Karpas-422 (cell line): ENCODE measurements at regions not wholly inside any gene's neighbourhood (a gene's known extent, or its start where the extent isn't known, plus 50 kb on each side); places are given as distances from the start of the nearest gene placed in this dataset.

Experiments used
- DNase-seq: peaks from one replicate; pipeline ENCODE4 v3.0.0-alpha.2; 2015
- H2AFZ ChIP-seq: fragments of 200-600 bp; sonication (generic); 2 replicates; pipeline ENCODE4 v1.6.1; 2014; ENCODE audit warnings: antibody characterized with exemption, low read length, mixed read lengths
- H3K27ac ChIP-seq: fragments of 200-600 bp; sonication (generic); 2 replicates; pipeline ENCODE4 v1.5.1; 2014; ENCODE audit warnings: mild to moderate bottlenecking, low read length, moderate library complexity
- H3K27me3 ChIP-seq: fragments of 200-600 bp; sonication (generic); 2 replicates; pipeline ENCODE4 v1.6.1; 2014; ENCODE audit warnings: low read length, mixed read lengths
- H3K36me3 ChIP-seq: fragments of 200-600 bp; sonication (generic); 2 replicates; pipeline ENCODE4 v1.6.1; 2014; ENCODE audit warnings: low read length, mixed read lengths; ENCODE audit not compliant: insufficient read depth
- H3K4me1 ChIP-seq: fragments of 200-600 bp; sonication (generic); 2 replicates; pipeline ENCODE4 v1.6.1; 2014; ENCODE audit warnings: mild to moderate bottlenecking, low read length, mixed read lengths
- H3K4me2 ChIP-seq: fragments of 200-600 bp; sonication (generic); 2 replicates; pipeline ENCODE4 v1.6.1; 2014; ENCODE audit warnings: low read length, low read depth, mild to moderate bottlenecking; ENCODE audit not compliant: poor library complexity, severe bottlenecking
- H3K4me3 ChIP-seq: fragments of 200-600 bp; sonication (generic); 2 replicates; pipeline ENCODE4 v1.5.1; 2014; ENCODE audit warnings: mild to moderate bottlenecking, antibody characterized with exemption, low read length, mixed read lengths
- H3K79me2 ChIP-seq: fragments of 200-600 bp; sonication (generic); 2 replicates; pipeline ENCODE4 v1.6.1; 2014; ENCODE audit warnings: mild to moderate bottlenecking, low read length, mixed read lengths
- H3K9ac ChIP-seq: fragments of 200-600 bp; sonication (generic); 2 replicates; pipeline ENCODE4 v1.6.0; 2014; ENCODE audit warnings: low read length
- H3K9me2 ChIP-seq: fragments of 200-600 bp; sonication (generic), shearing (Covaris generic); replicated peaks from 2 replicates; pipeline ENCODE4 v1.6.0; 2014; ENCODE audit warnings: mild to moderate bottlenecking, low read length, moderate library complexity; ENCODE audit not compliant: insufficient read depth
- H3K9me3 ChIP-seq: fragments of 300-700, 200-600 bp; sonication (generic); 2 replicates; pipeline ENCODE4 v1.6.1; 2014; ENCODE audit warnings: low read length, mixed read lengths
- H4K20me1 ChIP-seq: fragments of 200-600 bp; sonication (generic); 2 replicates; pipeline ENCODE4 v1.6.1; 2014; ENCODE audit warnings: mild to moderate bottlenecking, antibody characterized with exemption, low read length, low read depth; ENCODE audit not compliant: insufficient read depth

- no peaks in the 10 kb centered on the region for H3K9me2 ChIP-seq
- no peak overlapping the region for H3K9ac ChIP-seq
Observed at GRCh38 chrX:111010111-111010510, 85.9 kb upstream of the PAK3 start.

GRCh38 chrX:111009256-111009655 is 86.7 kb upstream of the PAK3 start:
- Histone ChIP-seq H3K4me2 (no peak overlapping the region), H2AFZ (no peak overlapping the region), H4K20me1 (no peaks in the 10 kb centered on the region), H3K36me3 (no peaks in the 10 kb centered on the region), H3K9ac (no peak overlapping the region), H3K27ac (no peak overlapping the region), H3K4me3 (no peak overlapping the region), H3K27me3 (no peaks in the 10 kb centered on the region), H3K9me2 (no peaks in the 10 kb centered on the region), H3K9me3 (no peaks in the 10 kb centered on the region), H3K79me2 (no peaks in the 10 kb centered on the region), H3K4me1 (no peaks in the 10 kb centered on the region)
- DNase-seq: no peak

More at GRCh38 chrX:111010111-111010510, 85.9 kb upstream of the PAK3 start:
- Histone ChIP-seq H3K4me2 (no peak overlapping the region), H3K4me1 (no peaks in the 10 kb centered on the region), H3K79me2 (no peaks in the 10 kb centered on the region), H3K36me3 (no peaks in the 10 kb centered on the region), H3K27ac (no peak overlapping the region), H3K27me3 (no peaks in the 10 kb centered on the region), H3K4me3 (no peak overlapping the region), H4K20me1 (no peaks in the 10 kb centered on the region), H3K9me3 (no peaks in the 10 kb centered on the region), H2AFZ (no peak overlapping the region)
- no peak for DNase-seq

DNA sequence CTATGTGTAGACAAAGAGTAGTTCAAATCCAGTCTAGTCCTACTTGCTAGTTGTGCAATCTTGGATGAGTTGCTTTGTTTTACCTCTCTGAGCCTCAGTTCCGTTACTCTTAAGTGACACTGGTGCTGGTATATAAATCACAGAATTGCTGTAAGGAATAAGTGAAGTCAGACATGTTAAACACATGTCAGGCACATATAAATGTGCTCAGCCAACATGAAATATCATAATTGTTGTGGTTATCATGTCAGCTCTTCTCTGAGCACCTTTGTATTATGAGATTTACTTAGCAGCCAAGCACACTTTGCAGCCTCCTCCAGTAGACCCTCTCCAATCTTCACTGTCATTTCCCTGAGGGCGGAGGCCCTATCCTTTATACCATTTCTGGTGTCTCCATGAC is 87.9 kb upstream of the PAK3 start:
- no peaks in the 10 kb centered on the region for H3K79me2 ChIP-seq

DNA sequence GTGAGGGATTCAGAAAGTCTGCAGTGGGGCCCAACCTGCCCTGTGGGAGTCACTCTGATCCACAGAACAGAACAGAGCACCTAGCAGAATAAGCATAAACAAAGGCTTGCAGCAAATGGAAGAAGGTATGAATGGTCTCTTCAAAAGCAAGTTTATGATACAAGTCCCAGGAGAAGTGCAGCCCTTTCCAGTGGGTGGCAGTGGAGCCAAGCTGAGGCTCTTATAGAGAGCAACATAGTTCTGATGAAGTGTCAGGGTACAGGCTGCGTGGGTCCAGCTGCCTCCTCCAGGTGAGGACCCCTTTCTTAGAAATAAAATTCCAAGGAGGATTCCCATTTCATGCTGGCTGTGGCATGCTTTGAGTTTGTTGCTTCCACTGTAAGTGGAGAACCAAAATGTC is 88.8 kb upstream of the PAK3 start:
- no peak overlapping the region for H3K9ac ChIP-seq
- no peak overlapping the region for H3K4me2 ChIP-seq
- no peak overlapping the region for H3K4me3 ChIP-seq
- no peaks in the 10 kb centered on the region for H4K20me1 ChIP-seq
- no peak for DNase-seq
- H3K27me3 ChIP-seq: no peaks in the 10 kb centered on the region
- H3K9me2 ChIP-seq: no peaks in the 10 kb centered on the region
- no peaks in the 10 kb centered on the region for H3K9me3 ChIP-seq
- H2AFZ ChIP-seq: no peak overlapping the region
- no peaks in the 10 kb centered on the region for H3K36me3 ChIP-seq
- H3K27ac ChIP-seq: no peak overlapping the region
- no peaks in the 10 kb centered on the region for H3K4me1 ChIP-seq
- no peaks in the 10 kb centered on the region for H3K79me2 ChIP-seq

More for the DNA sequence above, 87.9 kb upstream of the PAK3 start:
- Histone ChIP-seq H3K9me3 (no peaks in the 10 kb centered on the region), H3K27ac (no peak overlapping the region), H3K9ac (no peak overlapping the region), H4K20me1 (no peaks in the 10 kb centered on the region), H2AFZ (no peak overlapping the region), H3K27me3 (no peaks in the 10 kb centered on the region), H3K36me3 (no peaks in the 10 kb centered on the region), H3K4me2 (no peak overlapping the region), H3K9me2 (no peaks in the 10 kb centered on the region), H3K4me1 (no peaks in the 10 kb centered on the region), H3K4me3 (no peak overlapping the region)
- no peak for DNase-seq

DNA sequence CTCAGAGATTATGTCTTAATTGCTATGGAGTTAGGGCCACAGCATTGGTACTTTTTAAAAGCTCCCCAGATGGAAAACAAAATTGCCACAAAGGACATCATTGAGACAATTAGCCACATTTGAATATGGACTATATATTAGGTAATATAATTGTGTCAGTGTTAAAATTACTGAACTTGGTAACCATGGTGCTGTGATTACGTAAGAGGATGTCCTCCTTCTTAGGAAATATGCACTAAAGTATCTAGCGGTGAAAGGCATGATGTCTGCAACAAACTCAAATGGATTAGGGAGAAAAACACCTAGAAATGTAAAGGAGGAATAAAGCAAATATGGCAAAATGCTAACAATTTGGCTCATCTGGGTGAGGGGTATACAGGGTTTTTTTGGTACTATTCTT is 89.9 kb upstream of the PAK3 start:
- Histone ChIP-seq H3K4me1 (no peaks in the 10 kb centered on the region), H3K9me3 (no peaks in the 10 kb centered on the region), H3K4me3 (no peak overlapping the region), H3K27ac (no peak overlapping the region), H3K9ac (no peak overlapping the region), H2AFZ (no peak overlapping the region), H3K36me3 (no peaks in the 10 kb centered on the region), H3K79me2 (no peaks in the 10 kb centered on the region), H4K20me1 (no peaks in the 10 kb centered on the region), H3K9me2 (no peaks in the 10 kb centered on the region), H3K27me3 (no peaks in the 10 kb centered on the region), H3K4me2 (no peak overlapping the region)
- no peak for DNase-seq

DNA sequence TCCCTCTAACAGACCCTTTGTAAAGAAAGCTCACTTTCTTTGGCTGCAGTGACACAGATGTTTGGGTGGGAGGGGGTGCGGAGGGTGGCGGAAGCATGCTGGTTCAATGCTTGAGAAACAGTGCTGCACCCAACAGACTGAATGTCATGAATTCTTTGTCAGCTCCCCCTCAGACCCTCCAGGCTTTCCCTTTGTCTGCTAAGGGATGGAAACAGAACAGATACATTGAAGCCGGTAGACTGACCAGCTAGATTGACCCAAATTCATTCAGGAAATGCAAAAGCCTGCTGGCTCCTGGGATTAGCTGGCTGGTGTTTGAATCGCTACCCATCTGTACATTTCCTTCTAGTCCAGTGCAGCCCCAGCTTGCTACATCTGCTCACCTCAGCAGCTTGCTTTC is 90.8 kb upstream of the PAK3 start:
- H3K9me3 ChIP-seq: no peaks in the 10 kb centered on the region
- H3K4me1 ChIP-seq: no peaks in the 10 kb centered on the region
- no peak for DNase-seq
- H4K20me1 ChIP-seq: no peaks in the 10 kb centered on the region
- no peaks in the 10 kb centered on the region for H3K36me3 ChIP-seq
- no peaks in the 10 kb centered on the region for H3K27me3 ChIP-seq
- no peak overlapping the region for H3K4me3 ChIP-seq
- H3K4me2 ChIP-seq: no peak overlapping the region
- H3K9me2 ChIP-seq: no peaks in the 10 kb centered on the region
- H2AFZ ChIP-seq: no peak overlapping the region
- H3K27ac ChIP-seq: no peak overlapping the region
- no peaks in the 10 kb centered on the region for H3K79me2 ChIP-seq
- H3K9ac ChIP-seq: no peak overlapping the region

GRCh38 chrX:111003118-111003517 is 92.9 kb upstream of the PAK3 start:
- Histone ChIP-seq H2AFZ (no peak overlapping the region), H3K36me3 (no peaks in the 10 kb centered on the region), H3K79me2 (no peaks in the 10 kb centered on the region), H3K9me3 (no peaks in the 10 kb centered on the region), H3K27me3 (no peaks in the 10 kb centered on the region), H3K4me2 (no peak overlapping the region), H3K4me1 (no peaks in the 10 kb centered on the region), H4K20me1 (no peaks in the 10 kb centered on the region), H3K9me2 (no peaks in the 10 kb centered on the region), H3K4me3 (no peak overlapping the region), H3K27ac (no peak overlapping the region), H3K9ac (no peak overlapping the region)
- no peak for DNase-seq

DNA sequence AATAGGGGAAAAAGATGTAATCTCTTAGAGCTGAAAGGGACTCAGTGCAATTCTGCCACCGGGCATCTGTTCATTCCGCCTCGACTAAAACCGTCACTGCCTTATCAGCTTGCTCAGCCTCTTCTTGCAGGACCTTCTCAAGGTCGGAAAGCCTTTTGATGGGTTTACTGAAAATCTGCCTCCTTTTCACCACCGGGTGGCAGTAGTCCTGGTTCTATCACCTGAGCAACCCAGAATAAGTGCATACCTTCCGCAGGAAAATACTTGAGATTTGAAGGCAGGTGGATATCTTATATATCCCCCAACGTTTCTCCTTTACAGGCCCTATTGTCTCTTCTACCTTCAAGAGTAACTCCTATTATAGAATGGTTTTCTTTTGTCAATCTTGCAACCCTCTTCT is 103.4 kb upstream of the PAK3 start:
- no peak overlapping the region for H3K27ac ChIP-seq
- peak; percentile 73 for DNase-seq
- no peak overlapping the region for H2AFZ ChIP-seq
- H3K36me3 ChIP-seq: no peaks in the 10 kb centered on the region
- no peaks in the 10 kb centered on the region for H3K9me3 ChIP-seq
- no peaks in the 10 kb centered on the region for H4K20me1 ChIP-seq
- no peak overlapping the region for H3K9ac ChIP-seq
- no peaks in the 10 kb centered on the region for H3K4me1 ChIP-seq
- no peaks in the 10 kb centered on the region for H3K27me3 ChIP-seq
- H3K4me2 ChIP-seq: no peak overlapping the region
- no peaks in the 10 kb centered on the region for H3K79me2 ChIP-seq
- H3K9me2 ChIP-seq: no peaks in the 10 kb centered on the region
- no peak overlapping the region for H3K4me3 ChIP-seq

DNA sequence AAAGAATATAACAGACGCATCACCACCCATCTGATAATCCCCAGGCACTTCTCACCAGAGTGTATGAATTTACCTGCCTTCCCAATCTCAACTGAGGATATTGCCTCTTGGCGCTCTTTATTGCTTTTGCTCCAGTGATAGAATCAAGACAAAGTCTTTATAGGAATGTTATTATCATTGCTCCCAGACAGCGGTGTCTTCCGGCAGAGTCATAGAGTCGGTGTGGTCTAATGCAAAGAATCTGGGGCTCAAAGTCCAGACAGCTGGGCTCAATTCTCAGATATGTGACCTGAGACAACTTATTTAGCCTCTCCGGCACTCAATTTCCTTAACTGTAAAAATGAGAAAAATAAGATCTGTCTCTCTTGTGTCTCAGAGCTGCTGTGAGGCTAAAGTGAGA is 106.1 kb upstream of the PAK3 start:
- no peak overlapping the region for H2AFZ ChIP-seq
- no peak for DNase-seq

More for the DNA sequence above, 106.1 kb upstream of the PAK3 start:
- Histone ChIP-seq H3K4me3 (no peak overlapping the region), H3K27me3 (no peaks in the 10 kb centered on the region), H3K4me2 (no peak overlapping the region), H3K9ac (no peak overlapping the region), H3K27ac (no peak overlapping the region), H4K20me1 (no peaks in the 10 kb centered on the region), H3K9me3 (no peaks in the 10 kb centered on the region), H3K36me3 (no peaks in the 10 kb centered on the region), H3K4me1 (no peaks in the 10 kb centered on the region), H3K79me2 (no peaks in the 10 kb centered on the region), H3K9me2 (no peaks in the 10 kb centered on the region)
